Naive B cell (primary cell): ENCODE measurements at regions not wholly inside any gene's neighbourhood (a gene's known extent, or its start where the extent isn't known, plus 50 kb on each side); places are given as distances from the start of the nearest gene placed in this dataset.

Experiments
- ATAC-seq, 2 donors: fragments of 150-1000 bp; cut with Tn5 transposase; 2 replicates each; pipeline ENCODE4 v1.10.0; 2021; ENCODE audit warnings: low read depth in 2 of 2, mild to moderate bottlenecking in 2 of 2, moderate library complexity in 2 of 2
- DNase-seq: peaks from one replicate; pipeline ENCODE4 v3.0.0; 2022
- H3K27ac Mint-ChIP-seq, 6 donors: one replicate each; pipeline ENCODE4 v1.8.0; 2020 to 2022; ENCODE audit warnings: mild to moderate bottlenecking in 6 of 6, mixed read lengths in 6 of 6, moderate library complexity in 5 of 6, inconsistent platforms in 2 of 6
- H3K27me3 Mint-ChIP-seq, 3 donors: one replicate each; pipeline ENCODE4 v1.8.0; 2021 to 2022; ENCODE audit warnings: mixed read lengths in 3 of 3, mild to moderate bottlenecking in 1 of 3
- H3K36me3 Mint-ChIP-seq, 2 donors: one replicate each; pipeline ENCODE4 v1.8.0; 2020 to 2022; ENCODE audit warnings: mixed read lengths in 2 of 2, inconsistent platforms in 1 of 2, mild to moderate bottlenecking in 1 of 2
- H3K4me1 Mint-ChIP-seq, 3 donors: one replicate each; pipeline ENCODE4 v1.8.0; 2020 to 2022; ENCODE audit warnings: mixed read lengths in 3 of 3, inconsistent platforms in 1 of 3, mild to moderate bottlenecking in 1 of 3, moderate library complexity in 1 of 3
- H3K4me3 Mint-ChIP-seq, 8 donors: one replicate each; pipeline ENCODE4 v1.8.0; 2020 to 2022; ENCODE audit warnings: mild to moderate bottlenecking in 8 of 8, mixed read lengths in 8 of 8, moderate library complexity in 8 of 8, inconsistent platforms in 2 of 8
- H3K9me3 Mint-ChIP-seq, 7 donors: one replicate each; pipeline ENCODE4 v1.8.0; 2020 to 2022; ENCODE audit warnings: mixed read lengths in 7 of 7, mild to moderate bottlenecking in 5 of 7, inconsistent platforms in 2 of 7, moderate library complexity in 1 of 7

DNA sequence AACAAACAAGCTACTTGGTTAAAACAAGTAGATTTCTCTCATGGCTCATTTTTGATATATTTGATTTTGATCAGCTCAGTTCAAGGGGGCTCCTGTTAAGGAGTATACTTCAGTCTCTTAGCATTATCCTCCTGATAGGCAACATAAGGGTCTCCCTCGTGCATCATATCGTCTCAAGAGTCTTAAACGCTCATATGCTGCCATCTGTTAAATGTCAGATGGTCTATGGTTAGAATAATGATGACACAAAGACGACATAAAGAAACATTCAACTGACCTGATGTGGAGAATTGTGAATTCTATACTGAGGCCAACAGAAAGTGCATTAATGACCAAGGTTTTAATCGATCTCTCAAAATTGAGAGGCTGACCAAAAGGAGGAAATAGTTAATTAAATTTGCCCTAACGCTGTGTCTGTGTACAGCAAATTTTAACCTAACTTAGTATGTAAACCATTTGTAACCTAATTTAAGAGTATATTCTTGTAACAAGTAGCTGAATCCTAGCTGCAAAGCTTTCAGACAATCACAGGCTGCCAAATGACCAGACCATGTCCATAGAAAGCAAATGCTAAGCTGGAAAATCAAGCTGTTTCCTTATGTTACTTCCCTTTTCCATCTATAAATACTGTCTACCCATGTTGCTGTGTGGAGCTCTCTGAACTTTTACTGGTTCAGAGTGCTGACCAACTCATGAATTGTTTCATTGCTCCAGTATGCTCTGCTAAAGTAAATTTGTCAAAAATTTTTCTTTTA is 1688.5 kb downstream of the GRIK2 start:
- Mint-ChIP-seq H3K9me3 (peaks cover 0 to 8% (median 1%) of the 10 kb centered on the region in 7 donors), H3K4me3 (no peak overlapping the region), H3K27ac (no peak overlapping the region), H3K27me3 (no peaks in the 10 kb centered on the region), H3K4me1 (no peaks in the 10 kb centered on the region), H3K36me3 (no peaks in the 10 kb centered on the region)
- no peak for ATAC-seq
- no peak for DNase-seq

DNA sequence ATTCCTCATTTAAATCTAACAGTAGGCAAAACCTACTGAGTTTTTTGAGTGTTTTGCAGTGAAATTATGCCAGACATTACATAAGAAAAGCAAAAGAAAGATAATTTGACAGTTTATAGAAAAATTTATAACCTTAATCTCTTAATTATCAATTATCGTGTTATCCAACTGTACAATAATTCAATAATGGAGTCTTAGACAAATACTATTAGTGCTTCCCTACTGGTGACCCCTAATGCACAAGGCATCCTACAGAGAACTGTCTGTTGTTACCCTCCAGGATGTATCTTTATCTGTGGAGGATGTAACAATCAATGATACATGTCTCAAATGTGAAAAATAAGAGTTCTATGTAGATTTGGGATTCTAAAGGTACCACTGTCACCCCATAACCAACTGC is 1687.6 kb downstream of the GRIK2 start:
- peaks cover 0 to 10% (median 1%) of the 10 kb centered on the region in 7 donors for H3K9me3 Mint-ChIP-seq

GRCh38 chr6:103080497-103080896 is 1687.0 kb downstream of the GRIK2 start:
- Mint-ChIP-seq H3K9me3 (peaks cover 0 to 10% (median 1%) of the 10 kb centered on the region in 7 donors), H3K27me3 (no peaks in the 10 kb centered on the region), H3K36me3 (no peaks in the 10 kb centered on the region), H3K4me3 (no peak overlapping the region), H3K4me1 (no peaks in the 10 kb centered on the region), H3K27ac (no peak overlapping the region)
- ATAC-seq (no peak), DNase-seq (no peak)

More for the DNA sequence above, 1687.6 kb downstream of the GRIK2 start:
- DNase-seq (no peak), ATAC-seq (no peak)
- Mint-ChIP-seq H3K4me3 (no peak overlapping the region), H3K36me3 (no peaks in the 10 kb centered on the region), H3K27ac (no peak overlapping the region), H3K4me1 (no peaks in the 10 kb centered on the region), H3K27me3 (no peaks in the 10 kb centered on the region)

- DNase-seq (no peak), ATAC-seq (no peak)
- no peaks in the 10 kb centered on the region for H3K4me1 Mint-ChIP-seq
- no peak overlapping the region for H3K27ac Mint-ChIP-seq
- H3K4me3 Mint-ChIP-seq: no peak overlapping the region
- no peaks in the 10 kb centered on the region for H3K36me3 Mint-ChIP-seq
- H3K9me3 Mint-ChIP-seq: peaks cover 0 to 10% (median 1%) of the 10 kb centered on the region in 7 donors
- no peaks in the 10 kb centered on the region for H3K27me3 Mint-ChIP-seq
Measured at GRCh38 chr6:103079867-103080266, 1686.4 kb downstream of the GRIK2 start.

DNA sequence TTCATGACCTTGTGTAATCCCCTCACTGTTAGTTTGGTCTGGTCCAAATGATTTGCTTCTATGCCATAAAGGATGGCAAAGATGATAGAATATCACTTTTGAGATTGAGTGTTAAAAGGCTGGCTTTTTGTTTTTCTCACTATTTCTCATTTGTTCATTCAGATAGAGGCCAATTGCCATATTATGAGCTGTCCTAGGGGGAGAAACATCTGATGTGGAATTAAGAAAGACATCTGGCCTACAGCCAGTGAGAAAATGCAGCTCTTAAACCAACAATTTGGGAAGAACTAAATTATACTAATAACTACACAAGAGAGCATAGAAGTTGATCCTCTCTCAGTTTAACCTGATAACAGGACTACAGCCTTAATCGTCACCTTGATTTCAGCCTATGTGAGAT is 1668.6 kb downstream of the GRIK2 start:
- Mint-ChIP-seq H3K27ac (no peak overlapping the region), H3K9me3 (peaks cover 4 to 14% (median 8%) of the 10 kb centered on the region in 7 donors), H3K4me3 (no peak overlapping the region), H3K4me1 (no peaks in the 10 kb centered on the region), H3K36me3 (no peaks in the 10 kb centered on the region), H3K27me3 (no peaks in the 10 kb centered on the region)
- no peak for ATAC-seq
- DNase-seq: no peak

DNA sequence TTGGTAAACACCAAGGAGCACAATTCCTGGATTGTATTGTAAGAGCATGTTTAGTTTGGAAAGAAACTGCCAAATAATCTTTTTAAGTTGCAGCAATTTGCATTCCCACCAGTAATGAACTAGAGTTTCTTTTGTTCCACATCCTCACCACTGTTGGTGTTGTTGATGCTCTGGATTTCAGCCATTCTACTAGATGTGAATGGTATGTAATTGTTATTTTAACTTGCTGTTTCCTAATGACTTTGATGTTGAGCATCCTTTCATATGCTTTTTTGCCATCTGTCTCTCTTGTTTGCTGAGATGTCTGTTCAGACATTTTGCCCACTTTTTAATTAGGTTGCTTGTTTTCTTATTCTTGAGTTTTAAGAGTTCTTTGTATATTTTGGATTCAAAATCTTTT is 1654.1 kb downstream of the GRIK2 start:
- no peak overlapping the region for H3K27ac Mint-ChIP-seq
- peaks cover 0 to 3% (median 0%) of the 10 kb centered on the region in 7 donors for H3K9me3 Mint-ChIP-seq
- no peaks in the 10 kb centered on the region for H3K36me3 Mint-ChIP-seq
- no peak overlapping the region for H3K4me3 Mint-ChIP-seq
- ATAC-seq: no peak
- no peaks in the 10 kb centered on the region for H3K27me3 Mint-ChIP-seq
- no peaks in the 10 kb centered on the region for H3K4me1 Mint-ChIP-seq
- DNase-seq: no peak

DNA sequence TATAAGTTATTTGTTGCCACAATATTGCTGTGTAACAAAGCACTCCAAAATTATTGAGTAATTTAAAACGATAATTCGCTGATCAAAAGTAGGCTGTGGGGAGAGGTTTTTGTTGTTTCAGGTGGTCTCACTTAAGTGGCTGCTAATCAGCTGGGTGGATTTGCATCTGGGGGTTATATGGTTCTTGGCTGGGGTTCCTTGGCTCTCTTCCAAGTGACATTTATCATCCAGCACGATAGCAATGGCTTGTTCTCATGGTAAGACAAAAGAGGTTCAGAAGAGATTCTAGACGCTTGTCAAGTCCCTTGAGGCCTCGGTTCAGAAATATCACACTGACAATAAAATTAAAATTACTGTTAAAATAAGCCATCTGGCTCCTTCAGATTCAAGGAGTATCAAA is 1648.8 kb downstream of the GRIK2 start:
- Mint-ChIP-seq H3K4me3 (no peak overlapping the region), H3K27ac (no peak overlapping the region), H3K4me1 (no peaks in the 10 kb centered on the region), H3K9me3 (peaks cover 0 to 2% (median 0%) of the 10 kb centered on the region in 7 donors), H3K36me3 (no peaks in the 10 kb centered on the region), H3K27me3 (no peaks in the 10 kb centered on the region)
- ATAC-seq (no peak), DNase-seq (no peak)

GRCh38 chr6:103036846-103037245 is 1643.3 kb downstream of the GRIK2 start:
- no peak for DNase-seq
- H3K36me3 Mint-ChIP-seq: no peaks in the 10 kb centered on the region
- no peaks in the 10 kb centered on the region for H3K27me3 Mint-ChIP-seq
- H3K27ac Mint-ChIP-seq: no peak overlapping the region
- H3K4me1 Mint-ChIP-seq: no peaks in the 10 kb centered on the region
- H3K4me3 Mint-ChIP-seq: no peak overlapping the region
- peaks cover 0 to 9% (median 0%) of the 10 kb centered on the region in 7 donors for H3K9me3 Mint-ChIP-seq
- no peak for ATAC-seq

DNA sequence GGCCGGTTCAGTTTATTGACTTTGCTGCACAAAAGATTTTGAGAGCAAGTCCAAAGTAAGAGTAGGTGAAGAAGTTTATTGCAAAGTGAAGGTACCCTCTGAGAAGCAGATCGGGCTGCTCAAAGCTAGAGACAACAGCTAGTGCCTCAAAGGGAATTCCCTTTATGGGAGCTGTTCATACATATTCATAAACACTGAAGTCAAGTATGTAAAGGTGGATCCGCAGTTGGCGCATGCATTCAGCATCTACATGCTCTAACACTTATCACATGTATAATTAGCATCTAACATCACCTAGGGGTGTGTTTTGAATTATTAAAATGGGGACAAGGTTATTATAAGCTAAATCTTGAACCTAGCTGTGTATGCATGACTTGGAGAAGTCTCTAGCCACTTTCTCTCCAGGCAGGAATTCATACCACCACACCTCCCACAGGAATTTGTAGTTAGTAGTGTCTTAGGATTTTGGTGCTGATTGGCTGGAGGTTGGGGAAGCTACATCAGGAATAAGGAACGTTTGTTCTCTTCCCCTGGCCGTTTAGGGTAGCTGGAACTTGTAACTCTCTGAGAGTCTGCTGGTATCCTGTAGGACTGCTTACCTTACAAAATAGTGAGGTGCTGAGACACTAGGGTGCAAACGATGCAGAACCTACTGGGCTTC is 1633.9 kb downstream of the GRIK2 start:
- Mint-ChIP-seq H3K9me3 (peaks cover 0 to 2% (median 0%) of the 10 kb centered on the region in 7 donors), H3K27ac (no peak overlapping the region), H3K36me3 (no peaks in the 10 kb centered on the region), H3K4me1 (no peaks in the 10 kb centered on the region), H3K4me3 (no peak overlapping the region), H3K27me3 (no peaks in the 10 kb centered on the region)
- no peak for ATAC-seq
- no peak for DNase-seq

DNA sequence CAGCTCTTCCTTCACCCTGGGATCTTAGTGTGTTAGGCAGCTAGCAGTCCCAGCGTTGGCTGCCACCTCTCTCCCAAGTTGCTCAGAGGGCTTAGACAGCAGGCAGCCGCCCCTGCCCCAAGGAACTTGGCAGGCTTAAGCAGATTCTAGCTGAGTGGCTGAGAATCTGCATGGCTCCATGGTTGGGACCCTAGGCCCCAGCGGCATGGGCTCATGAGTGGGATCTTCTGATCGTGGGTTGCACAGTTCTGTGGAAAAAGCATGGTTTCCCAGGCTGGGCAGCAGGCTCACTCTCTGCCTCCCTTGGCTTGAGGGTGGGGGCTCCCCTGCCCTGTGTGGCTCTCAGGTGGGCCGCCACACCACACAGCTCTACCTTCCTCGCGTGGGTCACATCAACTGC is 1624.9 kb downstream of the GRIK2 start:
- ATAC-seq (no peak), DNase-seq (no peak)
- Mint-ChIP-seq H3K9me3 (peaks cover 0 to 4% (median 0%) of the 10 kb centered on the region in 7 donors), H3K4me3 (no peak overlapping the region), H3K27me3 (no peaks in the 10 kb centered on the region), H3K36me3 (no peaks in the 10 kb centered on the region), H3K4me1 (no peaks in the 10 kb centered on the region), H3K27ac (no peak overlapping the region)

GRCh38 chr6:103017878-103018277 is 1624.4 kb downstream of the GRIK2 start:
- H3K4me3 Mint-ChIP-seq: no peak overlapping the region
- H3K36me3 Mint-ChIP-seq: no peaks in the 10 kb centered on the region
- H3K4me1 Mint-ChIP-seq: no peaks in the 10 kb centered on the region
- no peaks in the 10 kb centered on the region for H3K27me3 Mint-ChIP-seq
- ATAC-seq (no peak), DNase-seq (no peak)
- H3K27ac Mint-ChIP-seq: no peak overlapping the region
- peaks cover 0 to 9% (median 0%) of the 10 kb centered on the region in 7 donors for H3K9me3 Mint-ChIP-seq

DNA sequence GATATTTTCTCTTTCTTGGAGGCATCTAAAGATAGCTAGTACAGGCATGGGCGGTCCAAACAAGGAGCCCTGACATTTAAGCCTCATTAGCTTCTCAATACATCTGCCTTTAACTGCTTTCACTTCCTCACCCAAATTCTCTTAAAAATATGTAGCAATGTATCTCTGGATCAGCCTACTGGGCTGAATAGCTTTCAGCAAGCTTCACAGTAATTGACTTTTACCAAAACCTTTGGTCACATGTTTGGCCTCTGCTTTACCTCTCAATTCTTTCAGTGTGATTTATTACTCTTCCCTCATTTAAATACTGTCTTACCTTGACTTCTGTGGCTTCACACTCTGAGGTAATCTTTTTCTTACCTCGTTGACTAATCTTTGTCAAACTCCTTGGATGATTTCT is 1618.1 kb downstream of the GRIK2 start:
- no peaks in the 10 kb centered on the region for H3K27me3 Mint-ChIP-seq

GRCh38 chr6:103002282-103002681 is 1608.8 kb downstream of the GRIK2 start:
- H3K27me3 Mint-ChIP-seq: no peaks in the 10 kb centered on the region
- no peaks in the 10 kb centered on the region for H3K4me1 Mint-ChIP-seq
- H3K4me3 Mint-ChIP-seq: no peak overlapping the region
- peaks cover 5 to 17% (median 8%) of the 10 kb centered on the region in 7 donors for H3K9me3 Mint-ChIP-seq
- H3K36me3 Mint-ChIP-seq: no peaks in the 10 kb centered on the region
- no peak overlapping the region for H3K27ac Mint-ChIP-seq
- ATAC-seq (no peak), DNase-seq (no peak)

More for the DNA sequence above, 1618.1 kb downstream of the GRIK2 start:
- H3K4me1 Mint-ChIP-seq: no peaks in the 10 kb centered on the region
- ATAC-seq (no peak), DNase-seq (no peak)
- peaks cover 0 to 13% (median 10%) of the 10 kb centered on the region in 7 donors for H3K9me3 Mint-ChIP-seq
- H3K36me3 Mint-ChIP-seq: no peaks in the 10 kb centered on the region
- no peak overlapping the region for H3K27ac Mint-ChIP-seq
- H3K4me3 Mint-ChIP-seq: no peak overlapping the region

DNA sequence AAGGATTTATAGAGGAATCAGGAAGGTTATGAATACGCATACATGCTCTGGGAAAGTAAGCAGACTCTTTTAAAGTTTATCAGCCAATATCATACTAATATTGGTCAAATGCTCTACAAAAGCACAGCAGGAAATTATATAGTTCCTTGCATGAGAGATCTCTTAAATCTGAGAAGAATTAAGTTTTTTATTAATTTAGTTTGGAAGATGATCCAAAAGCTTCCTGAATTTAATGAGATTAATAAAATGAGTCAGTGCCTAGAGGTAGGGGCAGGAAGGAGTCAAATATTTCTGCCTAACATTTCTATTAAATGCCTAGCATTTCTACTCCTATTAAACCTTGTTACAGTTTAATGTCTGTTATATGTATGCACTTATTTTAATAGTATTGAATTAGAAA is 1608.2 kb downstream of the GRIK2 start:
- Mint-ChIP-seq H3K27me3 (no peaks in the 10 kb centered on the region), H3K36me3 (no peaks in the 10 kb centered on the region)

More for the DNA sequence above, 1608.2 kb downstream of the GRIK2 start:
- no peak overlapping the region for H3K27ac Mint-ChIP-seq
- peaks cover 5 to 14% (median 7%) of the 10 kb centered on the region in 7 donors for H3K9me3 Mint-ChIP-seq
- ATAC-seq (no peak), DNase-seq (no peak)
- no peaks in the 10 kb centered on the region for H3K4me1 Mint-ChIP-seq
- no peak overlapping the region for H3K4me3 Mint-ChIP-seq
